NCI-H1417 (cell line): ENCODE measurements at regions not wholly inside any gene's neighbourhood (a gene's known extent, or its start where the extent isn't known, plus 50 kb on each side); places are given as distances from the start of the nearest gene placed in this dataset.

ENCODE experiments used
- DNase-seq, 3 experiments: peaks; one replicate each; lab custom pipeline; 2025; lab: John Stamatoyannopoulos, UW

DNA sequence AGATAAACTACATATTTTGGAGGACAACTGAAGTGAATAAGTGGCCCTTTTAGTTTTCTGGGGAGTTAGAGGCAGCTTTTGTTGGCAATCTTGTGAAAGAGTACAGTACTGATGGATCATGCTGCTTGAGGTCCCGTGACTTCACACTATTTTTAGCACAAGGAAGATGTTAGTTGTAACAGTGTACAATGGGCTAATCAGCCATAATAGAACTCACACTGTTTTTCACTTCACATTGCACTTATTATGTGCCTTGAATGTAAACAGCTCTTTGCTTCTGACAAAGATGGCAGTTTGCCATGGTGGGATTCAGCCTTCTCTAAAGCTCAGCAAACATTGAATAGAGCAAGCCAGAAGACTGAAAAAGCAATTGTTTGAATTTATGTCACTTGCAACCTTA lies 176.7 kb upstream of the ZNF608 start:
- DNase-seq: peak; percentile 35 to 85 (median 47)

DNA sequence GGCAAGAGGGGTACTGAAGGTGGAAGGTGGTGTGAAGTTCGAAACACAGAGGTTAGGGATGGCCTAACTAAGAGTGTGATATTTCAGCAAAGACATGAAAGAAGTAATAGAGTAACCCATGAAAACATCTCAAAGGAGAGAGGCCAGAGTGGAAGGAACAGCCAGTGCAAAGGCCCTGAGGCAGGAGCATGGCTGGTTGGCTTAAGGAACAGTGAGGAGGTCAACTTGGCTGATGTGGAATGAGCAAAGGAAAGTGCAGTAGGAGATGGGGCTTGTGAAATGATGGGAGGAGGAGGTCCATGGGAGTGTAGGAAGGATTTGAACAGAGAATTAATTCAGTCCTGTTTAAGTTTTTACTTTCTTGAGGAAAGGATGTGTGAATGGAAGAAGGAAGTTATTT lies 178.3 kb upstream of the ZNF608 start:
- DNase-seq: no peak

DNA sequence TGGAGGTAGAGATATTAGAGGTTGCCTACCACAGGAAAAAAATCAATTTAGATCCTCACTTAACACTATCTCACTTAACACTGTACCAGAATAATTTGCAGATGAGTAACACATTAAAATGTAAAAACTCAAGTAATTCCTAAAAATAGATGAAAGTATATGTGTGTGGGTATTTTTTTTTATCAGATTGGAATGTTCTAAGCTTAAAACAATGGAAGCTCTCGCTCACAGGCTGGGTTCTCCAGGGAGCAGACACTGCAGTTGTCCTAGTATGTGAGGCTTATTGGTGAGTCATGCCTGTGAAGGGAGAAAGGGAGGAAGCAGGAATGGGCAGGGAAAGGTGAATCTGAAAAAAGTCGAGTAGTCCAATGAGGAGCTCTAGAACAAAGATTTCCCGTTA lies 181.3 kb upstream of the ZNF608 start:
- no peak for DNase-seq

DNA sequence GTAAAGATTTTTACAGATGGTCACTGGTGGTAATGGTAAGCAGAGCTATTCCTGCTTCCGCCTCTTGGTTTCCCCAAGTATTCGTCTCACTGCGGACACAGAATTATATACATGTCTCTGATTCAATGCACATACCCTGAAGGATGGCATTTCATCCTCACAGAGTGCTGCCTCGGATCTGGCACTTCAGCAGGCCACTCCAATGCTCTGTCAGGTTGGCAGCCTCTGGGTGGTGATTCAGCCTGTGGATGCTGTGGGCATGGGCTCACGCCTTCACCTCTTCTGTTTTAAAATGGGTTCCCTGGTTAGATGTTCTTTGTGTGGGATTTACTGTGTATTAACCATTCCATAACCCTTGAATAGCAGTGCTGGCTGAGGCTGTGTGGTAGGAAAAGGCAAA lies 182.6 kb upstream of the ZNF608 start:
- DNase-seq: no peak

DNA sequence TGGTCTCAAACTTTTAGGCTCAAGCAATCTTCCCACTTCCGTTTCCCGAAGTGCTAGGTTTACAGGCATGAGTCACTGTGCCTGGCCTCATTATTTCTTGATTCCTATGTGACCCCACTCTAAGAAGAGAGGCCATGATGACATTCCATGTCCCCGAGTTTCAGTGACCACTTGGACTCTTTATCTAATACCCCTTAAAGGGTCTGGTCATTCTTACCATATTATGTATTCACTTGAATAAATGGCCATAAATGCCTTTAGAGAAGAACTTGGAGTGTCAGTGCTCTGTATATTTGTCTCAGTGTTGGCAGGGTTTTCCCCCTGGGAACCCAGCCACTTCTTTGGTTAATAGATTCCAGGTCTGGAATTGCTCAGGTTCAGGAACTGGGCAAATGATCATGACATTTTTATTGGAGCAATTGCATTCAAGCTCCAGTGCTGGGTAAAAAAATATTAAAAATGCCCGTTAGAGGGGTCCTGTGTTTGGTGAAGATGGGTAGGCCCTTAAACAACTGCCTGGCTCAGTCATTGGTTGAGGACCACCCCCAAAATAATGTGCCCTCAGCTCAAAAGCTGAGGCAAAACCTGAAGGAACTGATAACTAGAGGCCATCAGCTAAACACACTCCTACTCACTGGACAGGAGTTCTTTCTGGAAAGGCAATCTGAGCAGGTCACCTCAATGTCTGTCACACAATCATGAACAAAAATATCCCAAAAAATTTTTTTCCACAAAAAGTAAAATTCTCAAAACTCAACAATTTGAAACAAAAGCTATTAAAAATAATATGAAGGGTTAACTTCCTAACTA lies 186.6 kb upstream of the ZNF608 start:
- DNase-seq: no peak

DNA sequence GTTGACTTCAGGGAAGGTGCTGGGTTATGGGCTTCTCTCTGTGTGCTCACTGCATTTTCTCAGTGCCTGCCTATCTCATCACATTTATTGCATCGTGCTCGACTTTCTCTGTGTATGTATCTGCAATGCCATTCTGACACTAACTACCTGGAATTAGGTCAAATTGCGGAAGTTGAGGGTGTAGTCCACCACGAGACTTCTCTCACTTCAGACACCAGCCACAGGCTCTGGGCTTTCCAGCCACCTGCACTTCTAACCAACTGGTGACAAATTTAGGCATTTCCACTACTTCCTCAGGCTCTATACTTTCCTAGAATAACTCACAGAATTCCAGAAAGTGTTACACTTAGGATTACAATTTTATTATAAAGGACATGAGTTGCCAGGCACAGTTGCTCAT lies 188.6 kb upstream of the ZNF608 start:
- no peak for DNase-seq

DNA sequence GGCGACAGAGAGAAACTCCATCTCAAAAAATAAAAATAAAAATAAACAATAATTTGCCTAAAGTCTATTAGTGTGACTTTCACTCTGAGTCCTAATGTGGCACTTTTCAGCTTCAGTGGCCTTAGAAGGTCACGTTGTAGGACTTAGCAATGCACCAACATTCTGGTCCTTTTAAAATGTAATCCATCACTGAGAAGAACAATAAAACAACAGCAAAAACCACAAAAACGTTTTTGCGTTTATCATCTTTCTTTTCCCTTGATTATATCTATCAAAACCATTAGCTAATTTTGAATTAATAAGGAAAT lies 190.1 kb upstream of the ZNF608 start:
- no peak for DNase-seq

DNA sequence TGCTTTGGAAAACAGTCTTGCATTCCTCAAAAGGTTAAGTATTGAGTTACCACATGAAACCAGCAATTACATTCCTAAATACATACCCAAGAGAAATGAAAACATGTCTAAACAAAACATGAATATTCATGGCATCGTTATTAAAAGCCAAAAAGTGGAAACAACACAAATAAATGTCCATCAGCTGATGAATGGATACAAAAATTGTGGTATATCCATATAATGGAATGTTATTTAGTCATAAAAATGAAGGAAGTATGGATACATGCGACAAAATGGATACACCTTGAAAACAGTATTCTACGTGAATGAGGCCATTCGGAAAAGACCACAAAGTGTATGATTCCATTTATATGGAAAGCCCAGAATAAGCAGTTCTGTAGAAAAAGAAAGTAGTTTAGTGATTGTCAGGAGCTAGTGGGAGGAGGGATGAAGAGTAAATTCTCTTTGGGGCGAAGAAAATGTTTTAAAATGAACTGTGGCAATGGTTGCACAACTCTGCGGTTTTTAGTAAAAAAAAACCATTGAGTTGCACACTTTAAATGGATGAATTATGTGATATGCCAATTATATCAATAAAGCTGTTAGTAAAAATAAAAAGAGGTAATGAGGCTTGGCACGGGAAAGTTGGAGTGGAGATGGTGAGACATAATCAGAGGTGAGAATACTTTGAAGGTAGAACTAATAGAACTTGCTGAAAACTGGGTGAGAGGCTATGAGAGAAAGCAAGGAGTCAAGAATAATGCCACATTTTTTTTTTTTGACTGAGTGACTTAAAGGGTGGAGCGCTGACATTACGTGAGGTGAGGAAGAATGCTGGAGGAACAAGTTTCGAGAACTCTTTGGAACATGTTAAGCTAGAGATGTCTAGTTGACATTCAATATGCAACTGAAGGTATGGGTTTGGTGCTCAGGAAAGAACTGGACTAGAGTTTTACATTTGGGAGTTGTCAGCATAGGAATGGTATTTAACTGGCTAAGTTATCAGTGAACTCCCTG lies 194.9 kb upstream of the ZNF608 start:
- DNase-seq: no peak

DNA sequence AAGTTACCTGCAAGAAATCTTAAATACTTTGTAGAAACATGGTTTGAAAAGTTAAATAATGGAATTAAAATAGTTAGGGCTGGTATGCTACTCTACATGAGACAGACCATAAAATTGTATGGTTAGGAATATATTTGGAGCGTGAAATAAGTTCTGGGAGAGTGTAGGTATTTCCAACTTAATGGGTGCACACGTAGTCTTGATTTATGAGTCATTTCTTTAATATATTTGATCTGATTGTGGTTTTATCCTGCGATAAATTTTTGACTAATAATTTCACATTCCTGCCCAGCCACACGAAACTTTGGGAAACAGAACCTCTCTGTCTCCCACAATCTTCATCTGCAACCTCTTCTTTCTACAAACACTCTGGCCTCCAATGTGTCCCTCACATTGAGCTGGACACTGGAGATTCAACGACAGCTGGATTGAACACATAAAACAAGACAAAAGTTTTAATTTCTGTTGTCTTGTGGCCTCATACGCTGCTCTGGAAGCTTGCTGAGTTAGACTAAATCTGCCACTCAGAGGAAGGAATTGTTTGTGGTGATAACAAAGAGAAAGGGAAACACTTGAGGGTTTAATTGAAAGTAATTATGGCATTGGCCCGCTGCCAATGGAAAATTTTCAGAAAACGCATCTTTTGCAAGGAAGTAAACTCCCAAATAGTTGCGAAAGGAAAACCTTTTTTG lies 201.8 kb upstream of the ZNF608 start:
- DNase-seq: peak; percentile 27 to 74 (median 31)

DNA sequence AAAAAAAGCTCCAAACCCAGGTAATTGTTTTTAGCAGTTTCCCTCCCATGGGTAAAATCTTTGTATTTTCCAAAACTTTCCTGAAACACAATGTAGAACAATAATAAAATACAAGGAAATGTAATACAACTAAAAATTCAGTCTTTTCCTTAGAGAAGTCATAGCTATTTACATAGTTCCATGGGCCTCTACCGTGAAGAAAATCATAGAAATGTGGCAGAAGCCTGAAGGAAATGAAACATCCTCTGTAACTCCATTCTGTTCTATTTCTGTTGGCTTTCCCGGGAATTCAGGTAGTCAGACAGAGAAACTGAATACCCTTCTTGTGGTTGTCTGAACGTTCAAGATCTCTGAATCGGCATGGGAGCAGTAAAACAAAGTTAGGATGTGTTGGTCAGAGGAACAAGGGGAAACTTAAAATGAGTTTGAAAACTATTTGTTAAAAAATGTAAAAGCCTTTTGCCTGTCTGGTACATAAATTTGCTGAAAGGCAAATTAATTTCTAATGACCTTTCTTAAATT lies 202.4 kb upstream of the ZNF608 start:
- DNase-seq: peak in 1 of 3 experiments; percentile 28

DNA sequence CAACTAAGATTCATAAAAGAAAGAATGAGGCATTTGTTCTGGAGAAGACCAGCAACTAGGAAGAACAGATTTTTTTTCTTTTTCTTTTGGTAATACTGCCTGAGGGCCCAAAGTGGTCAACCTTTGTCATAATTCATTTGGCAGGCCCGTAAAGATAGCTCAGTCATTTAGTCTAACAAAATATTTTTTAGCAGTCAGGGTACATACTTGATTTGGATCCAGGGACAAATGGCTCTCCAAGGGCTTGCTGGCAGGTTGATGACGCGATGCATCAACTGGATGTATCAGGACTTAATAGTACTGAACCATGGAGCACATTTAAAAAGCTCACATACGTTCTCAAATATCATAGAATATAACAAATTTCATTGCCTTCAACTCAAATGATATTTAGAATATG lies 203.4 kb upstream of the ZNF608 start:
- DNase-seq: no peak

DNA sequence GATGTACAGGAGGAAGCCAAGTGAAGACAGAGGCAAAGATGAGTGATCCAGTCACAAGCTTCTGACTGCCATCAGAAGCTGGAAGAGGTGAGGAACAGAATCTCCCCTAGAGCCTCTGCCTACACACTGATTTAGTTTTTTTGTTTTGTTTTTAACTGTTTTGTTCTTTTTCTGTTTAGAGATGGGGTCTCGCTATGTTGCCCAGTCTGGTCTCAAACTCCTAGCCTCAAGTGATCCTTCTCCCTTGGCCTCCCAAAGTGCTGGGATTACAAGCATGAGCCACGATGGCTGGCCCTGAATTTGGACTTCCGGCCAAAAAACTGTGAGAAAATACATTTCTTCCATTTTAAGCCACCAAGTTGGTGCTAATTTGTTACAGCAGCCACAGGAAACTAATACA lies 204.7 kb upstream of the ZNF608 start:
- no peak for DNase-seq

DNA sequence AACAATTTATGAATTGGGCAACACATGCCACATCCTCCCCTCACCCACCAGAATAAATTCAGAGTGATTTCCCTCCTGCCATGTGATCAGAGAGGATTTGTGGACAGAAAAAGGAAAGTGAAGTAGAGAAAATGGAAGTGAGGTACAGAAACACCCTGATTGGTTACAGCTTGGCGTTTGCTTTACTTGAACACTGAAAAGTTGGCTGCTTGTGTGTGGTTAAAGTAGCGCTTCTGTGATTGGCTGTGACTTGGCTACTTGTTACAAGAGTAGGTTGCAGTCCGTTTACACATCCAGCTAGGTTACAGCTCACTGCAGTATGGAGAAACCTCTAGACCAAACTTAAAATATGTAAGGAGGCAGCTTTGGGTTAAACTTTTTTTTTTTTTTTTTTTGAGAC lies 205.2 kb upstream of the ZNF608 start:
- no peak for DNase-seq

DNA sequence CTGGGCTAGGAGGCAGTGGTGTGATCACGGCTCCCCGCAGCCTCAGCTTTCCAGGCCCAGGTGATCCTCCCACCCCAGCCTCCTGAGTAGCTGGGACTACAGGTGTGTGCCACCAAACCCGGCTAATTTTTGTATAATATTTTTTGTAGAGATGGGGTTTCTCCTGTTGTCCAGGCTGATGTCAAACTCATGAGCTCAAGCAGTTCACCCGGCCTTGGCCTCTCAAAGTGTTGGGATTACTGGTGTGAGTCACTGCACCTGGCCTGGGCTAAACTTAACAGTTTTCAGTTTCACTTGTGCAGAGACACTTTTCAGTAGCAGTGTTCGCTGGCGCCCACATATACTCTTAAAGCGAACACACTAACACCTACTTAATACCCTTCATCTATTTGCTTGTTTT lies 205.6 kb upstream of the ZNF608 start:
- DNase-seq: no peak

DNA sequence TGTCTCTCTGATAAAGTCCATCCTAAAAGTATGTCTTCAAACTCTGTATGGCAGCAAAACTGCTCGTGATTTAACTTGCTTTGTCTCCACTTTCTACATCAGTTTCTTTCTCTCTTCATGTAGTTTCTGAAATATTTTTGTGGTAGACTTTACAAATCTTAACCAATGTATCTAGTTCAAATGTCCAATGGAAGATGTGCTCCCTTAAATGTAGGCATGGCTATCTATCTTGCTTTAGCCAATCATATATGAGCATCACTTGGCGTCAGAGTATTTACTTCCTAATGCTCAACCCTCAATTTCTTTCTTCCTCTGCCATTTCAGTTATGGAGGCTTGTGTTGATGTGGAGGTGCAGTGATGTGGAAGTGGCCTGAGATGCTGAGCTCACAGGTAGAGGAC lies 206.1 kb upstream of the ZNF608 start:
- DNase-seq: no peak

DNA sequence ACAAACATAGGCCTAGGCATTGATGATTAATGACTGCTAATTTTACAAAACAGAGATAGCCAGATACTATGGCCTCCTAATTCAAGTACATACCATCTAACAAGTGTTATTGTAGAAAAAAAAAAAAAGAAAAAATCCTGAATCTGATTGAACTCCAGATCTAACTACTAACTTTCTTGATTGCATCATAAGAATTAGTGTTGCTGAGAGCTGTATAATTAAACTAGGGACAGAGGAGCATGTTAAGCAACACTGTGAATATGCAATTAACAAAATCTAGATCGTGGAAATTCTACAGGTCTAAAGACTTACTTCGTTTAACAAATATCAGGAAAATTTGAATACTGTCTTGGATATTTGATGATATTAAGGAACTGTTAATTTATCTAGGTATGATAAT lies 208.3 kb upstream of the ZNF608 start:
- DNase-seq: no peak

DNA sequence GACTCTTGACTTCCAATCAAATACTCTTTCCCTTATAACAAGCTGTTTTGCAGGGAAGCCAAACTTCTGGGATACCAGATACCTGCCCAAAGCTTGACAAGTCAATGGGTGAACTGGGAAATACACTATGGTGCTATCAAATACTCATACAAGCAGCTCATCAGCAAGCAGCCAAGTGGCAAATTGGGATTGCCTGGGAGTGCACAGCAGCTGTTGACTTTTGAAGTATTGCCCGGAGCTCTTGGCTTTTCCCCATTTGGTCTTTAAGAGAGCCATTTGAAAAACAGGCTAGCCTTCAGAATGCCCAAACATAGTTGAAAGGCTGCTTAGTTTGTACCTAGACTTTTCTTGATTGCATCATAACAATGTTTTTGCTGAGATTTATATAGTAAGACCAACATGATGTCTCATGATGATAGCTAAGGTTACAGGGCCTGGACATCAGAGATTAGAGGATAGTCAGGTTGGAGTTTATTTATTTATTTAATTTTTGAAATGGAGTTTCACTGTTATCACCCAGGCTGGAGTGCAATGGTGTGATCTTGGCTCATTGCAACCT lies 210.1 kb upstream of the ZNF608 start:
- no peak for DNase-seq

DNA sequence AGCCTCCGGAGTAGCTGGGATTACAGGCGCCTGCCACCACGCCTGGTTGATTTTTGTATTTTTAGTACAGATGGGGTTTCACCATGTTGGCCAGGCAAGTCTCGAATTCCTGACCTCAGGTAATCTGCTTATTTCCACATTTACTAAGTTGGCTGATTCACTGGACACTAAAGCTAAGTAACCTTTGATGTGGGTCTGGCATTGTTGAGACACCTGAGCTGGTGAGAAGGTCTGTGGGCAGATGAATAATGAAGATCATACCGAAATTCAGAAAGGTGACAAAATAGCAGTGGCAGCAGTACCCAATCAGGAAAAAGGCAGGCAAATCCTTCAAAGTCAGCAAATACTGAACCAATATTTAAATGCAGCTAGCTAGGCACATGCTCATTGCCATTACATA lies 210.6 kb upstream of the ZNF608 start:
- no peak for DNase-seq

DNA sequence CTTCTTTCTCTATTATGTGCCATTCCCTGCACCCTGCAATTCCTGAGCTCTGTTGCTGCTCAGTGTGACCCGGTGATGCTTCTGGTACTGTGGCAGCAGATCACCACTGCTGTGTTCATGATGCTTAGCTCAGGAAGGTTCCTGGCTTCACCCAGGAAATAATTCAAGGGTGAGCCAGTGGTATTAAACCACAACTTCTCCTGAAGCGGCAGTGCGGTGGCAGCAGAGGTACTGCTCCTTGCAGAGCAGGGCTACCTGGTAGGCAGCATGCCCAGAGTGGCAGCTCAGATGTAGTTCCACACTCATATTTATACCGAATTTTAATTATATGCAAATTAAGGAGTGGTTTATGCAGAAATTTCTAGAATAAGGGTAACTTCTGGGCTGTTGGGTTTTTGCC lies 213.8 kb upstream of the ZNF608 start:
- no peak for DNase-seq

DNA sequence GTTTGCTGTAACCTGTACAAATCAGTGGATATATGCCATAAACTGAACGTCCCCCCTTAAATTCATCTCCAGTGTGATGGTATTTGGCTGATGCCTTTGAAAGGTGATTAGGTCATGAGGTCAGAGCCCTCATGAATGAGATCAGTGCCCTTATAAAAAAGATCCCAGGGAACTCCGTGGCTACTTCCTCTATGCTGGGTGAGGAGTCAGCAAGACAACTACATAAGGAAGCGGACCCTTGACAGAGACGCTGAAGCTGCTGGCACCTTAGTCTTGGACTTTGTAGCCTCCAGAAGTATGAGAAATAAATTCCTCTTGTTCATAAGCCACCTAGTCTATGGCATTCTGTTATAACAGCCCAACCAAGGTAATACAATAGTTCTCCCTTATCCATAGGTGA lies 215.1 kb upstream of the ZNF608 start:
- DNase-seq: no peak

DNA sequence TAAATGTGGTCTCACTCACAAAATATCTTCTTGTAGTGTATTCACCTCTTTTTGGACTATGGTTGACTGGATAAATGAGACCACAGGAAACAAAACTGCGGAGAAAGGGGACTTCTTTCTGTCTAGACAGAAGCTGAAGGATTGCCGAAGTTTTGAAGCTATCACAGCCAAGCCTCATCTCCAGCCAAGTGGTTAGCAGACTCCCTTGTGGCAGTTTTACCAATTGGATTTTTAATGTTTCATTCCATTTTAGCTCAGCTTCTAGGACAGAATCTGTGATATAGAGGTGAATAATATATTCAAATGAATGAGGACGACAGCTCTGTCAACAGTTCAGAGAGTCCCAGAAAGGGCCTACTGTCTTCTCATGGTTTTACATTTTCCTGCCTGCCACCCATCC lies 215.7 kb upstream of the ZNF608 start:
- DNase-seq: no peak

DNA sequence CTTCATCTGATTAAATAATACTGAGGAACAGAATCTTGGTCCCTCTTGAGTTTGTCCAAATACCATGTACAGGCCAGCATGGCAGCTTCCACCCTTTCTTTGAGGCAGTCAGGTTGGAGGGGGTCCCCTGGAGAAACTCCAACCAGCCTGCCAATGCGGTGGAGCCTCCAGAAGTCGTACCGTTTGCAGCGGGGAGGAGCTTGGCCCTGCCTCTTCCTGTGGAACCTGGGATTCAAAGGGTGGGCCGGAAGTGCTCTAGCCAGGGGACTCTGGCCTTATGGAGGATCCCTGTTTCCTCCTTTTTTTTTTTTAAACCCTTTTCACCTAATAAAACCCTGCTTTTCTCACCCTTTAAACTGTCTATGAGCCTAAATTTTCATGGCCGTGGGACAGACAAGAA lies 216.3 kb upstream of the ZNF608 start:
- DNase-seq: no peak
